HepG2 (cell line): ENCODE measurements at regions not wholly inside any gene's neighbourhood (a gene's known extent, or its start where the extent isn't known, plus 50 kb on each side); places are given as distances from the start of the nearest gene placed in this dataset.

Source experiments
- FLYWCH1 ChIP-seq: sonication (generic); formaldehyde crosslinking; IDR thresholded peaks from 2 replicates; pipeline ENCODE4 v1.8.1; 2023; ENCODE audit warnings: mild to moderate bottlenecking, missing genetic modification reagents
- HNRNPLL ChIP-seq: fragments of 200-400 bp; formaldehyde crosslinking; IDR thresholded peaks from 2 replicates; pipeline ENCODE4 v1.6.1; 2017; ENCODE audit warnings: mild to moderate bottlenecking, low read depth, low read length; ENCODE audit not compliant: poor library complexity, severe bottlenecking
- MED1 ChIP-seq: sonication (generic); formaldehyde crosslinking; IDR thresholded peaks from 2 replicates; pipeline ENCODE4 v1.4.0; 2020; ENCODE audit warnings: missing genetic modification reagents
- NFYC ChIP-seq: IDR thresholded peaks from 2 replicates; pipeline ENCODE4 v1.6.1; 2016; ENCODE audit warnings: missing genetic modification reagents, missing compliant biosample characterization
- RFX5 ChIP-seq: IDR thresholded peaks from 2 replicates; pipeline ENCODE4 v1.6.1; 2011; ENCODE audit warnings: low read depth, low read length, improper control_type of control experiment
- SP4 ChIP-seq: sonication (generic); formaldehyde crosslinking; IDR thresholded peaks from 2 replicates; pipeline ENCODE4 v1.8.1; 2023; ENCODE audit warnings: mild to moderate bottlenecking, missing genetic modification reagents
- TRIM24 ChIP-seq: sonication (generic); formaldehyde crosslinking; IDR thresholded peaks from 2 replicates; pipeline ENCODE4 v1.8.0; 2022; ENCODE audit warnings: mild to moderate bottlenecking, missing genetic modification reagents
- ZNF564 ChIP-seq: sonication (generic); formaldehyde crosslinking; IDR thresholded peaks from 2 replicates; pipeline ENCODE4 v1.8.1; 2023; ENCODE audit warnings: mild to moderate bottlenecking, missing genetic modification reagents
- ZNF644 ChIP-seq: IDR thresholded peaks from 2 replicates; pipeline ENCODE4 v1.6.1; 2016; ENCODE audit warnings: low read depth
- ZNF749 ChIP-seq: sonication (generic); formaldehyde crosslinking; IDR thresholded peaks from 2 replicates; pipeline ENCODE4 v1.8.0; 2022; ENCODE audit warnings: mild to moderate bottlenecking, missing genetic modification reagents, moderate library complexity, borderline replicate concordance
- TF ChIP-seq, protein P1 (sequence below): sonication (generic); formaldehyde crosslinking; IDR thresholded peaks from 2 replicates; pipeline ENCODE4 v1.5.1; 2020; ENCODE audit warnings: mild to moderate bottlenecking, missing genetic modification reagents, moderate library complexity
- TF ChIP-seq, protein P2 (sequence below): sonication (generic); formaldehyde crosslinking; IDR thresholded peaks from 2 replicates; pipeline ENCODE4; 2020; ENCODE audit warnings: missing genetic modification reagents, mild to moderate bottlenecking, borderline replicate concordance
- TF ChIP-seq, protein P3 (sequence below): sonication (generic); formaldehyde crosslinking; IDR thresholded peaks from 2 replicates; pipeline ENCODE4 v1.5.1; 2020; ENCODE audit warnings: mild to moderate bottlenecking, missing genetic modification reagents, moderate library complexity
- TF ChIP-seq, protein P4 (sequence below): sonication (generic); formaldehyde crosslinking; IDR thresholded peaks from 2 replicates; pipeline ENCODE4 v1.9.0; 2022; ENCODE audit warnings: missing genetic modification reagents, mild to moderate bottlenecking, borderline replicate concordance

DNA sequence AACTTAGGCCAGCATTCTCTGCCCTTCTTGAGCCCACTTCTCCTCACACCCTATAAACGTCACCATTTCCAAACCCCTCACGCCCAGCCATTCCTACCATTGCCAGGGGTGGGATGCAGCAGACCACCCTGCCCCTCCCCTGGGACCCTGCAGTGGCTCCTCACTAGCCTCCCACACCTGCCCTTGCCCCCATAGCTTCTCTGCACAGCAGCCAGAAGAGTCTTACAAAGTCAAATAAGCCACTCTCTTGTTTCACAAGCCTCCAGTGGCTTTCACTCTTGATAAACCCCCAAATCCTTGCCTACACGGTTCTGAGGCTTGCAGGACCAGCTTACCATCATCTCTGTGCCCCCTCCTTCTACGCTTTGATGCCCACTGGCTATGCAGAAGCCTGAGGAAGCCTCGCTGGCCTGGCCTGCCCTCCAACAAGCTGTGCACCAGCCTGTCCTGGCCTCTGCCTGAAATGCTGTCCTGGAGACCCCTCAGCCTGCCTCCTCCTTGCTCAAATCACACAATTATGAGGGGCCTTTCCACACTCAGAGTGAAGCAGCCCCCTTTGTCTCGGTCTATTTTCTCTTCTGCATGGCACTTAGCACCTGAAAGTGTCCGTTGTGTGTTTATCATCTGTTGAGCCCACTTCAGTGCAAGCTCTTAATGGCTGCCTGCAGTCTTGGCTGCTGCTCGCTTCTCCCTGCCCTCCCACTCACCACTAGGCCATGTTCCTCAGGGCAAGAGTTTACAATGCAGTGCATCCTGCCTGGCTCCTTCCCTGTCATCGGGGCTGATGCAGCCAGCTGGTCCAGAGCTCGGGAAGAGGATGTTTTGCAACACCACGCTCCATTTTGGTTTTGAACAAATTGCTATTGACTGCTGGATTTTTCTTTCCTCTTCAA is 82.6 kb upstream of the RGPD5 start (continued):
- TF ChIP-seq, protein P1, sequence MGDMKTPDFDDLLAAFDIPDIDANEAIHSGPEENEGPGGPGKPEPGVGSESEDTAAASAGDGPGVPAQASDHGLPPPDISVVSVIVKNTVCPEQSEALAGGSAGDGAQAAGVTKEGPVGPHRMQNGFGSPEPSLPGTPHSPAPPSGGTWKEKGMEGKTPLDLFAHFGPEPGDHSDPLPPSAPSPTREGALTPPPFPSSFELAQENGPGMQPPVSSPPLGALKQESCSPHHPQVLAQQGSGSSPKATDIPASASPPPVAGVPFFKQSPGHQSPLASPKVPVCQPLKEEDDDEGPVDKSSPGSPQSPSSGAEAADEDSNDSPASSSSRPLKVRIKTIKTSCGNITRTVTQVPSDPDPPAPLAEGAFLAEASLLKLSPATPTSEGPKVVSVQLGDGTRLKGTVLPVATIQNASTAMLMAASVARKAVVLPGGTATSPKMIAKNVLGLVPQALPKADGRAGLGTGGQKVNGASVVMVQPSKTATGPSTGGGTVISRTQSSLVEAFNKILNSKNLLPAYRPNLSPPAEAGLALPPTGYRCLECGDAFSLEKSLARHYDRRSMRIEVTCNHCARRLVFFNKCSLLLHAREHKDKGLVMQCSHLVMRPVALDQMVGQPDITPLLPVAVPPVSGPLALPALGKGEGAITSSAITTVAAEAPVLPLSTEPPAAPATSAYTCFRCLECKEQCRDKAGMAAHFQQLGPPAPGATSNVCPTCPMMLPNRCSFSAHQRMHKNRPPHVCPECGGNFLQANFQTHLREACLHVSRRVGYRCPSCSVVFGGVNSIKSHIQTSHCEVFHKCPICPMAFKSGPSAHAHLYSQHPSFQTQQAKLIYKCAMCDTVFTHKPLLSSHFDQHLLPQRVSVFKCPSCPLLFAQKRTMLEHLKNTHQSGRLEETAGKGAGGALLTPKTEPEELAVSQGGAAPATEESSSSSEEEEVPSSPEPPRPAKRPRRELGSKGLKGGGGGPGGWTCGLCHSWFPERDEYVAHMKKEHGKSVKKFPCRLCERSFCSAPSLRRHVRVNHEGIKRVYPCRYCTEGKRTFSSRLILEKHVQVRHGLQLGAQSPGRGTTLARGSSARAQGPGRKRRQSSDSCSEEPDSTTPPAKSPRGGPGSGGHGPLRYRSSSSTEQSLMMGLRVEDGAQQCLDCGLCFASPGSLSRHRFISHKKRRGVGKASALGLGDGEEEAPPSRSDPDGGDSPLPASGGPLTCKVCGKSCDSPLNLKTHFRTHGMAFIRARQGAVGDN = peak; percentile 51
- TF ChIP-seq HNRNPLL = no peak
- TF ChIP-seq, protein P2, sequence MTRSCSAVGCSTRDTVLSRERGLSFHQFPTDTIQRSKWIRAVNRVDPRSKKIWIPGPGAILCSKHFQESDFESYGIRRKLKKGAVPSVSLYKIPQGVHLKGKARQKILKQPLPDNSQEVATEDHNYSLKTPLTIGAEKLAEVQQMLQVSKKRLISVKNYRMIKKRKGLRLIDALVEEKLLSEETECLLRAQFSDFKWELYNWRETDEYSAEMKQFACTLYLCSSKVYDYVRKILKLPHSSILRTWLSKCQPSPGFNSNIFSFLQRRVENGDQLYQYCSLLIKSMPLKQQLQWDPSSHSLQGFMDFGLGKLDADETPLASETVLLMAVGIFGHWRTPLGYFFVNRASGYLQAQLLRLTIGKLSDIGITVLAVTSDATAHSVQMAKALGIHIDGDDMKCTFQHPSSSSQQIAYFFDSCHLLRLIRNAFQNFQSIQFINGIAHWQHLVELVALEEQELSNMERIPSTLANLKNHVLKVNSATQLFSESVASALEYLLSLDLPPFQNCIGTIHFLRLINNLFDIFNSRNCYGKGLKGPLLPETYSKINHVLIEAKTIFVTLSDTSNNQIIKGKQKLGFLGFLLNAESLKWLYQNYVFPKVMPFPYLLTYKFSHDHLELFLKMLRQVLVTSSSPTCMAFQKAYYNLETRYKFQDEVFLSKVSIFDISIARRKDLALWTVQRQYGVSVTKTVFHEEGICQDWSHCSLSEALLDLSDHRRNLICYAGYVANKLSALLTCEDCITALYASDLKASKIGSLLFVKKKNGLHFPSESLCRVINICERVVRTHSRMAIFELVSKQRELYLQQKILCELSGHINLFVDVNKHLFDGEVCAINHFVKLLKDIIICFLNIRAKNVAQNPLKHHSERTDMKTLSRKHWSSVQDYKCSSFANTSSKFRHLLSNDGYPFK (CRISPR knock-in tag) = 0 out of 2 replicates have a peak, but pooled peaks have one; percentile 25
- TF ChIP-seq SP4 (CRISPR knock-in tag) = 0 out of 2 replicates have a peak, but pooled peaks have one; percentile 21
- TF ChIP-seq, protein P3, sequence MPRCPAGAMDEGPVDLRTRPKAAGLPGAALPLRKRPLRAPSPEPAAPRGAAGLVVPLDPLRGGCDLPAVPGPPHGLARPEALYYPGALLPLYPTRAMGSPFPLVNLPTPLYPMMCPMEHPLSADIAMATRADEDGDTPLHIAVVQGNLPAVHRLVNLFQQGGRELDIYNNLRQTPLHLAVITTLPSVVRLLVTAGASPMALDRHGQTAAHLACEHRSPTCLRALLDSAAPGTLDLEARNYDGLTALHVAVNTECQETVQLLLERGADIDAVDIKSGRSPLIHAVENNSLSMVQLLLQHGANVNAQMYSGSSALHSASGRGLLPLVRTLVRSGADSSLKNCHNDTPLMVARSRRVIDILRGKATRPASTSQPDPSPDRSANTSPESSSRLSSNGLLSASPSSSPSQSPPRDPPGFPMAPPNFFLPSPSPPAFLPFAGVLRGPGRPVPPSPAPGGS (CRISPR knock-in tag) = 0 out of 2 replicates have a peak, but pooled peaks have one; percentile 33
- 0 out of 2 replicates have a peak, but pooled peaks have one; percentile 21 for TF ChIP-seq RFX5
- TF ChIP-seq, protein P4, sequence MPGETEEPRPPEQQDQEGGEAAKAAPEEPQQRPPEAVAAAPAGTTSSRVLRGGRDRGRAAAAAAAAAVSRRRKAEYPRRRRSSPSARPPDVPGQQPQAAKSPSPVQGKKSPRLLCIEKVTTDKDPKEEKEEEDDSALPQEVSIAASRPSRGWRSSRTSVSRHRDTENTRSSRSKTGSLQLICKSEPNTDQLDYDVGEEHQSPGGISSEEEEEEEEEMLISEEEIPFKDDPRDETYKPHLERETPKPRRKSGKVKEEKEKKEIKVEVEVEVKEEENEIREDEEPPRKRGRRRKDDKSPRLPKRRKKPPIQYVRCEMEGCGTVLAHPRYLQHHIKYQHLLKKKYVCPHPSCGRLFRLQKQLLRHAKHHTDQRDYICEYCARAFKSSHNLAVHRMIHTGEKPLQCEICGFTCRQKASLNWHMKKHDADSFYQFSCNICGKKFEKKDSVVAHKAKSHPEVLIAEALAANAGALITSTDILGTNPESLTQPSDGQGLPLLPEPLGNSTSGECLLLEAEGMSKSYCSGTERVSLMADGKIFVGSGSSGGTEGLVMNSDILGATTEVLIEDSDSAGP (CRISPR knock-in tag) = 0 out of 2 replicates have a peak, but pooled peaks have one; percentile 45
- no peak for TF ChIP-seq ZNF749 (CRISPR knock-in tag)
- peak; percentile 37; the same call in 1 of the 2 replicates for TF ChIP-seq MED1 (CRISPR knock-in tag)
- TF ChIP-seq TRIM24 = no peak
- peak; percentile 52; the same call in 1 of the 2 replicates for TF ChIP-seq ZNF564 (CRISPR knock-in tag)
- TF ChIP-seq NFYC (CRISPR knock-in tag) = no peak
- 0 out of 2 replicates have a peak, but pooled peaks have one; percentile 26 for TF ChIP-seq FLYWCH1 (CRISPR knock-in tag)
- TF ChIP-seq ZNF644 (CRISPR knock-in tag) = 0 out of 2 replicates have a peak, but pooled peaks have one; percentile 12
- TF ChIP-seq, all 625 proteins: peak for 18
